Natural killer cell (primary cell): ENCODE measurements at regions not wholly inside any gene's neighbourhood (a gene's known extent, or its start where the extent isn't known, plus 50 kb on each side); places are given as distances from the start of the nearest gene placed in this dataset.

Source experiments
- ATAC-seq, 3 donors: fragments of 150-1000 bp in 2 of 3; fragments of 200-7000 bp in 1 of 3; cut with Tn5 transposase; 1 replicate in 1 of 3; 2 replicates in 2 of 3; pipeline ENCODE4 v1.10.0; 2021; ENCODE audit warnings: mild to moderate bottlenecking in 2 of 3, moderate library complexity in 2 of 3
- DNase-seq, 2 donors: peaks; one replicate each; pipeline versions ENCODE4 v3.0.0 to v3.0.0-alpha.2; 2013 to 2021; ENCODE audit warnings: mixed read lengths in 1 of 2
- H3K27ac ChIP-seq: one replicate; pipeline ENCODE4 v1.5.1; 2013; ENCODE audit warnings: mild to moderate bottlenecking, low read length
- H3K27me3 ChIP-seq: one replicate; pipeline ENCODE4 v1.6.1; 2013; ENCODE audit warnings: low read length; ENCODE audit not compliant: control insufficient read depth, insufficient read depth
- H3K36me3 ChIP-seq: one replicate; pipeline ENCODE4 v1.6.1; 2013; ENCODE audit warnings: low read length; ENCODE audit not compliant: control insufficient read depth, insufficient read depth
- H3K4me1 ChIP-seq: one replicate; pipeline ENCODE4 v1.6.1; 2013; ENCODE audit warnings: low read length; ENCODE audit not compliant: control insufficient read depth, insufficient read depth
- H3K4me3 ChIP-seq: one replicate; pipeline ENCODE4 v1.5.1; 2013; ENCODE audit warnings: low read length
- H3K9me3 ChIP-seq: one replicate; pipeline ENCODE4 v1.6.1; 2013; ENCODE audit warnings: low read length; ENCODE audit not compliant: control insufficient read depth, insufficient read depth
- H3K27ac Mint-ChIP-seq, 2 donors: one replicate each; pipeline ENCODE4 v1.8.0; 2022; ENCODE audit warnings: mild to moderate bottlenecking in 2 of 2, mixed read lengths in 2 of 2, moderate library complexity in 1 of 2
- H3K27me3 Mint-ChIP-seq, 2 donors: one replicate each; pipeline ENCODE4 v1.8.0; 2022; ENCODE audit warnings: low read depth in 2 of 2, mixed read lengths in 2 of 2
- H3K36me3 Mint-ChIP-seq: one replicate; pipeline ENCODE4 v1.8.0; 2022; ENCODE audit warnings: mixed read lengths
- H3K4me1 Mint-ChIP-seq, 2 donors: one replicate each; pipeline ENCODE4 v1.8.0; 2022; ENCODE audit warnings: mixed read lengths in 2 of 2
- H3K4me3 Mint-ChIP-seq: one replicate; pipeline ENCODE4 v1.8.0; 2022; ENCODE audit warnings: mild to moderate bottlenecking, moderate library complexity, mixed read lengths
- H3K9me3 Mint-ChIP-seq, 2 donors: one replicate each; pipeline ENCODE4 v1.8.0; 2022; ENCODE audit warnings: mixed read lengths in 2 of 2
- WGBS: methylation state at CpG from one replicate; pipeline ENCODE4 v1.1.7; 2013; ENCODE audit warnings: missing lambda C conversion rate; ENCODE audit not compliant: insufficient coverage; 5-methylcytosine and 5-hydroxymethylcytosine counted together
- intact Hi-C: fragments of 100-400 bp; cut with micrococcal nuclease; formaldehyde crosslinking; loops from one replicate; pipeline ENCODE4 v1.14.2; 2022
- TF ChIP-seq, protein P1 (sequence below): fragments of 200-600 bp; IDR thresholded peaks from one replicate; pipeline ENCODE4 v1.8.0; 2022; ENCODE audit warnings: antibody characterized with exemption

DNA sequence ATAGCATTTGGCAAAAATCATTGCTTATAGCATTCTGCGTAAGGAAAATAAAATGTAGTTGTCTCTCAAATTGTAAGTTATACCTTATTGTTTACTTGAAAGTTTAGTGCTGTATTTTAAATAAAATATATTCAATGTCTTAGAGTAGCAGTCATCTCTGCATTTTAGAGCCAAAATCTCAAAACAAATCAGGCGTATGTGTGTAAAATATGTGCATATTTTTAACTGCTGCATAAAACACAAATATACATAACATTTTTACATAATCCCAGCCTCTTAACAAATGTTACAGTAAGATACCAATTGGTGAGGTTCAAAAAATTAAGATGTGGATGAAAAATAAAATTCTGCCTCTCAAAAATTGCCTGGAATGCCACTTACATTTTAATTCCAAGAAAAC, 145.8 kb upstream of the AGA start:
- DNase-seq (no peak), ATAC-seq (no peak)
- Histone ChIP-seq H3K27ac (no peak overlapping the region), H3K9me3 (no peaks in the 10 kb centered on the region), H3K4me3 (no peak overlapping the region), H3K36me3 (no peaks in the 10 kb centered on the region), H3K27me3 (no peaks in the 10 kb centered on the region), H3K4me1 (no peaks in the 10 kb centered on the region)
- no peaks in the 10 kb centered on the region for H3K36me3 Mint-ChIP-seq
- WGBS = no CpG with 5 or more reads among the region's 2 CpGs
- intact Hi-C loops = no loop called here
- no peak overlapping the region for H3K27ac Mint-ChIP-seq
- H3K9me3 Mint-ChIP-seq = no peaks in the 10 kb centered on the region
- TF ChIP-seq, protein P1, sequence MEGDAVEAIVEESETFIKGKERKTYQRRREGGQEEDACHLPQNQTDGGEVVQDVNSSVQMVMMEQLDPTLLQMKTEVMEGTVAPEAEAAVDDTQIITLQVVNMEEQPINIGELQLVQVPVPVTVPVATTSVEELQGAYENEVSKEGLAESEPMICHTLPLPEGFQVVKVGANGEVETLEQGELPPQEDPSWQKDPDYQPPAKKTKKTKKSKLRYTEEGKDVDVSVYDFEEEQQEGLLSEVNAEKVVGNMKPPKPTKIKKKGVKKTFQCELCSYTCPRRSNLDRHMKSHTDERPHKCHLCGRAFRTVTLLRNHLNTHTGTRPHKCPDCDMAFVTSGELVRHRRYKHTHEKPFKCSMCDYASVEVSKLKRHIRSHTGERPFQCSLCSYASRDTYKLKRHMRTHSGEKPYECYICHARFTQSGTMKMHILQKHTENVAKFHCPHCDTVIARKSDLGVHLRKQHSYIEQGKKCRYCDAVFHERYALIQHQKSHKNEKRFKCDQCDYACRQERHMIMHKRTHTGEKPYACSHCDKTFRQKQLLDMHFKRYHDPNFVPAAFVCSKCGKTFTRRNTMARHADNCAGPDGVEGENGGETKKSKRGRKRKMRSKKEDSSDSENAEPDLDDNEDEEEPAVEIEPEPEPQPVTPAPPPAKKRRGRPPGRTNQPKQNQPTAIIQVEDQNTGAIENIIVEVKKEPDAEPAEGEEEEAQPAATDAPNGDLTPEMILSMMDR = no peak
- no peak overlapping the region for H3K4me3 Mint-ChIP-seq
- H3K27me3 Mint-ChIP-seq = no peaks in the 10 kb centered on the region
- no peaks in the 10 kb centered on the region for H3K4me1 Mint-ChIP-seq

GRCh38 chr4:177595386-177595785, 153.1 kb upstream of the AGA start:
- intact Hi-C loops = no loop called here
- H3K4me3 ChIP-seq = no peak overlapping the region
- ATAC-seq (no peak), DNase-seq (no peak)
- no peaks in the 10 kb centered on the region for H3K27me3 Mint-ChIP-seq
- H3K4me1 Mint-ChIP-seq = no peaks in the 10 kb centered on the region
- no peak overlapping the region for H3K4me3 Mint-ChIP-seq
- H3K27ac ChIP-seq = no peak overlapping the region
- no peaks in the 10 kb centered on the region for H3K4me1 ChIP-seq
- no peaks in the 10 kb centered on the region for H3K27me3 ChIP-seq
- peaks cover 0 to 7% of the 10 kb centered on the region in 2 donors for H3K9me3 Mint-ChIP-seq
- no peaks in the 10 kb centered on the region for H3K9me3 ChIP-seq
- WGBS = 92% methylated on average over 1 of the region's 2 CpGs
- no peaks in the 10 kb centered on the region for H3K36me3 ChIP-seq
- no peak overlapping the region for H3K27ac Mint-ChIP-seq
- TF ChIP-seq, protein P1 = no peak
- H3K36me3 Mint-ChIP-seq = peaks cover 8% of the 10 kb centered on the region

DNA sequence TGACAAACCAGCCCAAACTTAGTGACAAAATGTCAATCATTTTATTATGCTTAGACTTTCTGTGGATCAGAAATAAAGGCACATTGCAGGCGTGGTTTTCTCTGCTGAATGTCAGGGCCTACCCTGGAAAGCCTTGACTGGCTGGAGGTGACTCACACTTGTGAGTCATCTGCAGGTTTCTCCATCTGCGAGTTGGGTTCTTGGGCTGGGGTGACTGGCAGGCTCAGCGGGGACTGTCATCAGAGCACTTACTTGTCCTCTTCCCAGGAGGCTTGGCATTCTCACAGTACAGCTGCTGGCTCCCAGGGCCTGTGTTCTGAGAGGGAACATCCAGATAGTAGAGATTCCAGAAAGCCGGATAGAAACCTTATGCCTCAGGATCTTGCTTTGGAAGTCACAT, 153.8 kb upstream of the AGA start:
- Mint-ChIP-seq H3K36me3 (peaks cover 8% of the 10 kb centered on the region), H3K27ac (no peak overlapping the region), H3K4me3 (no peak overlapping the region), H3K27me3 (no peaks in the 10 kb centered on the region), H3K9me3 (peaks cover 0 to 7% of the 10 kb centered on the region in 2 donors), H3K4me1 (no peaks in the 10 kb centered on the region)
- TF ChIP-seq, protein P1 = no peak
- ATAC-seq (no peak), DNase-seq (no peak)
- no peaks in the 10 kb centered on the region for H3K36me3 ChIP-seq
- no peaks in the 10 kb centered on the region for H3K27me3 ChIP-seq
- H3K4me1 ChIP-seq = no peaks in the 10 kb centered on the region
- WGBS = 83% methylated on average over 4 of the region's 4 CpGs
- intact Hi-C loops = no loop called here
- H3K4me3 ChIP-seq = no peak overlapping the region
- H3K27ac ChIP-seq = no peak overlapping the region
- no peaks in the 10 kb centered on the region for H3K9me3 ChIP-seq

- TF ChIP-seq, protein P1 = no peak
- Mint-ChIP-seq H3K4me1 (no peaks in the 10 kb centered on the region), H3K27ac (no peak overlapping the region), H3K27me3 (no peaks in the 10 kb centered on the region), H3K9me3 (peaks cover 0 to 7% of the 10 kb centered on the region in 2 donors), H3K36me3 (peaks cover 8% of the 10 kb centered on the region), H3K4me3 (no peak overlapping the region)
- 85% methylated on average over 6 of the region's 7 CpGs for WGBS
- no peaks in the 10 kb centered on the region for H3K9me3 ChIP-seq
- DNase-seq = no peak
- no peak overlapping the region for H3K27ac ChIP-seq
- no peaks in the 10 kb centered on the region for H3K27me3 ChIP-seq
- intact Hi-C loops = no loop called here
- no peaks in the 10 kb centered on the region for H3K4me1 ChIP-seq
- H3K36me3 ChIP-seq = no peaks in the 10 kb centered on the region
- H3K4me3 ChIP-seq = no peak overlapping the region
- no peak for ATAC-seq
Observed at GRCh38 chr4:177596991-177597390, 154.8 kb upstream of the AGA start.
